GM23248 (cell line): ENCODE measurements at regions not wholly inside any gene's neighbourhood (a gene's known extent, or its start where the extent isn't known, plus 50 kb on each side); places are given as distances from the start of the nearest gene placed in this dataset.

ENCODE experiments used
- EZH2 ChIP-seq: fragments of 200-600 bp; sonication (generic); IDR thresholded peaks from 2 replicates; pipeline ENCODE4 v1.6.1; 2018; ENCODE audit warnings: antibody characterized with exemption, mild to moderate bottlenecking; ENCODE audit not compliant: insufficient read depth, poor library complexity, severe bottlenecking
- EZH2phosphoT487 ChIP-seq: fragments of 200-600 bp; sonication (generic); IDR thresholded peaks from 2 replicates; pipeline ENCODE4 v1.6.1; 2018; ENCODE audit warnings: antibody characterized with exemption, moderate library complexity, mild to moderate bottlenecking, low read depth; ENCODE audit not compliant: insufficient read depth

DNA sequence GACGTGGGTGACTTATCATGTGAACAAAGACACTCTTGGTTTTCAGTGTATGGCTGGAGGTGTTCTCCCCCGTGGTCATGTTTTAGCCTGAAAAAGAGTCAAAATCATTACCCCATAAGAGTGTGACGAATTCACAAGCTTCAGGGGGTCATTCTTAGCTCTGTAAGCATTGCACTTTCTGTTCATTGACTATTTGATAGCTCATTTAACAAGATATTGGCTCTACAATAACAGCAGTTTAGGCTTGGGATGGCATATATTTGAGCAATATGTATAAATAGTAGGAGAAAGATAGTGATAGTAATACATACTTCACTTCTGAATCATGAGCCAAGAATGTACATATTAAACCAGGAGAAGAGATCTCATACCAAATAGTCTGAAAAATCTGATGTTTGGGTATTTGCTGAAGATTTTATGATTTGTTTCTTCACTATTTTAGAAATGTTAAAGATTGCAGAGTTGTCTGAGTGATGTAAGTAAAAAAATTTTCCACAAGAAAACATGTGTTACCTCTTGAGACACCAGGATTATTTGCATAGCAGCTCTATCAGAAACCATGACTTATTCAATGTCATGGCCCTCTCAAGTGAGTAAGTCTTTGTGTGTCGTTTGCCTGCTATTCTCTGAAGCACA is 996.0 kb downstream of the OTOL1 start:
- TF ChIP-seq EZH2phosphoT487 (no peak), EZH2 (no peak)
